ENCODE measurements at regions not wholly inside any gene's neighbourhood (a gene's known extent, or its start where the extent isn't known, plus 50 kb on each side); places are given as distances from the start of the nearest gene placed in this dataset.

GRCh38 chr6:166754218-166755030 lies 127.4 kb upstream of the RPS6KA2 start:
- no peak for DNase-seq (ENCODE audit: extremely low read depth, low read depth, low spot score)

- DNase-seq (ENCODE audit: extremely low read depth, low read depth, low spot score), result no peak
Observed at GRCh38 chr6:166752928-166753721, 126.1 kb upstream of the RPS6KA2 start.

- no peak for DNase-seq (ENCODE audit: extremely low read depth, low read depth, low spot score)
Observed at GRCh38 chr6:166752097-166752496, 125.0 kb upstream of the RPS6KA2 start.

- DNase-seq (ENCODE audit: extremely low read depth, low read depth, low spot score), result no peak
Observed at GRCh38 chr6:166751051-166751595, 124.1 kb upstream of the RPS6KA2 start.

- no peak for DNase-seq (ENCODE audit: extremely low read depth, low read depth, low spot score)
Observed at GRCh38 chr6:166750108-166750793, 123.2 kb upstream of the RPS6KA2 start.

GRCh38 chr6:166749666-166750065 lies 122.6 kb upstream of the RPS6KA2 start:
- DNase-seq (ENCODE audit: extremely low read depth, low read depth, low spot score), result no peak

- DNase-seq (ENCODE audit: extremely low read depth, low read depth, low spot score), result no peak
Observed at GRCh38 chr6:166747644-166748595, 120.9 kb upstream of the RPS6KA2 start.

- DNase-seq (ENCODE audit: extremely low read depth, low read depth, low spot score), result no peak
Observed at GRCh38 chr6:166745801-166746668, 119.0 kb upstream of the RPS6KA2 start.

GRCh38 chr6:166744223-166745134 lies 117.4 kb upstream of the RPS6KA2 start:
- no peak for DNase-seq (ENCODE audit: extremely low read depth, low read depth, low spot score)

- DNase-seq (ENCODE audit: extremely low read depth, low read depth, low spot score), result no peak
Observed at GRCh38 chr6:166743406-166744222, 116.6 kb upstream of the RPS6KA2 start.

- DNase-seq (ENCODE audit: extremely low read depth, low read depth, low spot score), result no peak
Observed at GRCh38 chr6:166742981-166743380, 115.9 kb upstream of the RPS6KA2 start.

GRCh38 chr6:166739976-166740318 lies 112.9 kb upstream of the RPS6KA2 start:
- no peak for DNase-seq (ENCODE audit: extremely low read depth, low read depth, low spot score)

GRCh38 chr6:166739117-166739975 lies 112.3 kb upstream of the RPS6KA2 start:
- no peak for DNase-seq (ENCODE audit: extremely low read depth, low read depth, low spot score)

- no peak for DNase-seq (ENCODE audit: extremely low read depth, low read depth, low spot score)
Observed at GRCh38 chr6:166738386-166739116, 111.5 kb upstream of the RPS6KA2 start.

GRCh38 chr6:166737261-166737660 lies 110.2 kb upstream of the RPS6KA2 start:
- DNase-seq (ENCODE audit: extremely low read depth, low read depth, low spot score), result no peak

- peak; percentile 58 for DNase-seq (ENCODE audit: extremely low read depth, low read depth, low spot score)
Observed at GRCh38 chr6:166736634-166737033, 109.6 kb upstream of the RPS6KA2 start.
